ENCODE measurements at regions not wholly inside any gene's neighbourhood (a gene's known extent, or its start where the extent isn't known, plus 50 kb on each side); places are given as distances from the start of the nearest gene placed in this dataset.

GRCh38 chr2:150552041-150552820 is 64.8 kb upstream of the RND3 start:
- DNase-seq (ENCODE audit: low read depth, low spot score) (no peak), FAIRE-seq (no peak)
- dilution Hi-C loops (cut with MboI; ENCODE audit: extremely low pct_ligation_motif_present, low sequenced_read_pairs), result no loop called here
- no TSS peak for BruUV-seq (replicated peaks)
- Histone ChIP-seq H3K79me2 (ENCODE audit: control insufficient read depth, insufficient read depth, low read length) (no peaks in the 10 kb centered on the region), H3K27ac (ENCODE audit: insufficient read depth, low read depth, low read length) (no peak overlapping the region), H3K36me3 (ENCODE audit: control insufficient read depth in 2 of 2, extremely low read depth in 1 of 2, insufficient read depth in 2 of 2, low read length in 2 of 2) (no peaks in the 10 kb centered on the region), H3K9me1 (replicated peaks; ENCODE audit: control insufficient read depth, extremely low read depth, insufficient read depth, low read length) (no peaks in the 10 kb centered on the region), H4K20me1 (replicated peaks; ENCODE audit: control insufficient read depth, extremely low read depth, insufficient read depth, low read length) (no peaks in the 10 kb centered on the region), H3K9ac (replicated peaks; ENCODE audit: extremely low read depth, insufficient read depth, low read length) (no peak overlapping the region), H3K4me2 (ENCODE audit: insufficient read depth, low read length) (no peak overlapping the region), H3K4me1 (ENCODE audit: control insufficient read depth, extremely low read depth, insufficient read depth, low read length) (peaks cover 5% of the 10 kb centered on the region), H3K4me3 (replicated peaks in 1 of 3; ENCODE audit: insufficient read depth in 1 of 3, low read depth in 1 of 3, low read length in 3 of 3) (no peak overlapping the region), H3K9me3 (replicated peaks; ENCODE audit: control insufficient read depth, insufficient read depth, low read length) (no peaks in the 10 kb centered on the region), H2AFZ (ENCODE audit: low read depth, low read length) (no peak overlapping the region), H3K27me3 (ENCODE audit: control insufficient read depth in 2 of 2, insufficient read depth in 2 of 2, low read length in 2 of 2) (no peaks in the 10 kb centered on the region)
- intact Hi-C loops (cut with micrococcal nuclease), result no loop called here
- ChIA-PET CTCF (interaction anchor here (1.0 kb wide), 1 partner anchor 686 kb away, joined by 3 read pairs; no protein-coding TSS in a partner anchor), POLR2A (no interaction called here)
- TF ChIP-seq POLR2AphosphoS5 (IDR thresholded peaks at IDR 0.05; ENCODE audit: insufficient read depth, low read depth, low read length) (no peak), MAX (IDR thresholded peaks at IDR 0.05; ENCODE audit: insufficient read depth, insufficient read length) (no peak), GATA2 (IDR thresholded peaks at IDR 0.05; ENCODE audit: insufficient read depth, insufficient read length, low read depth, low read length) (no peak), POLR2A (IDR thresholded peaks at IDR 0.05; ENCODE audit: low read depth, low read length) (no peak), EZH2 (IDR thresholded peaks at IDR 0.05; ENCODE audit: borderline replicate concordance, low read depth, low read length, severe bottlenecking) (no peak), FOS (IDR thresholded peaks at IDR 0.05; ENCODE audit: borderline replicate concordance, insufficient read depth, low read length) (no peak), CTCF (IDR thresholded peaks at IDR 0.05; ENCODE audit: extremely low read depth in 1 of 2, insufficient read depth in 1 of 2, low read depth in 1 of 2, low read length in 2 of 2) (no peak), JUN (IDR thresholded peaks at IDR 0.05; ENCODE audit: borderline replicate concordance, insufficient read depth, insufficient read length, low read depth) (no peak), MYC (IDR thresholded peaks at IDR 0.05; ENCODE audit: low read depth, low read length) (no peak)

Data from endothelial cell of umbilical vein (primary cell).